PC-3 (cell line): ENCODE measurements at regions not wholly inside any gene's neighbourhood (a gene's known extent, or its start where the extent isn't known, plus 50 kb on each side); places are given as distances from the start of the nearest gene placed in this dataset.
A peak's percentile ranks its signal among the peaks of the same experiment; 100 is the strongest.

Source experiments
- ATAC-seq: fragments of 200-7000 bp; cut with Tn5 transposase; 2 replicates; pipeline ENCODE4 v1.9.1; 2020; ENCODE audit warnings: mild to moderate bottlenecking, moderate library complexity
- BruUV-seq: library from RNA; stranded (reverse); fragments of 400-500 nt; replicated peaks from 2 replicates; lab custom pipeline; 2021; lab: Mats Ljungman, UMichigan
- CTCF ChIA-PET: fragments of 300-600 bp; sonication (Branson Sonifier 250); formaldehyde crosslinking; loops from one replicate; lab custom pipeline; 2022; ENCODE audit warnings: antibody characterized with exemption; lab: Charles Lee
- POLR2A ChIA-PET: fragments of 300-600 bp; sonication (Branson Sonifier 250); formaldehyde crosslinking; loops from one replicate; lab custom pipeline; 2022; ENCODE audit warnings: antibody characterized with exemption; ENCODE audit not compliant: unreplicated experiment; lab: Charles Lee
- DNase-seq: peaks from one replicate; pipeline ENCODE4 v3.0.0-alpha.2; 2015
- H2AFZ ChIP-seq: fragments of 300-600 bp; sonication (generic); 2 replicates; pipeline ENCODE4 v1.6.0; 2016; ENCODE audit warnings: antibody characterized with exemption, low read length
- H3F3A ChIP-seq: fragments of 300-600 bp; sonication (generic); one replicate; pipeline ENCODE4 v1.6.0; 2017; ENCODE audit warnings: antibody characterized with exemption, low read length, control low read depth, mild to moderate bottlenecking; ENCODE audit not compliant: unreplicated experiment
- H3K27ac ChIP-seq: fragments of 300-600 bp; sonication (generic); 2 replicates; pipeline ENCODE4 v1.5.1; 2016; ENCODE audit warnings: mild to moderate bottlenecking, low read length
- H3K27me3 ChIP-seq: fragments of 300-600 bp; sonication (generic); 2 replicates; pipeline ENCODE4 v1.6.1; 2016; ENCODE audit warnings: low read length, mixed read lengths
- H3K36me3 ChIP-seq: fragments of 300-600 bp; sonication (generic); 2 replicates; pipeline ENCODE4 v1.6.1; 2016; ENCODE audit warnings: low read depth, mixed run types, low read length, mixed read lengths
- H3K4me1 ChIP-seq: fragments of 300-600 bp; sonication (generic); 2 replicates; pipeline ENCODE4 v1.5.1; 2016; ENCODE audit warnings: low read length; ENCODE audit not compliant: insufficient read depth
- H3K4me2 ChIP-seq: fragments of 300-600 bp; sonication (generic); 2 replicates; pipeline ENCODE4 v1.6.0; 2016; ENCODE audit warnings: low read length
- H3K4me3 ChIP-seq: fragments of 300-600 bp; sonication (generic); 2 replicates; pipeline ENCODE4 v1.5.1; 2016; ENCODE audit warnings: mild to moderate bottlenecking, low read length, mixed read lengths
- H3K79me2 ChIP-seq: fragments of 300-600 bp; sonication (generic); 2 replicates; pipeline ENCODE4 v1.6.1; 2017; ENCODE audit warnings: low read length, mixed read lengths
- H3K9ac ChIP-seq: fragments of 300-600 bp; sonication (generic); 2 replicates; pipeline ENCODE4 v1.6.0; 2016; ENCODE audit warnings: mild to moderate bottlenecking, low read length
- H3K9me2 ChIP-seq: fragments of 300-600 bp; sonication (generic); replicated peaks from 2 replicates; pipeline ENCODE4 v1.6.1; 2016; ENCODE audit warnings: mixed run types, low read length, mixed read lengths
- H3K9me3 ChIP-seq: fragments of 300-600 bp; sonication (generic); 2 replicates; pipeline ENCODE4 v1.6.1; 2016; ENCODE audit warnings: low read length, mixed read lengths
- H4K20me1 ChIP-seq: fragments of 300-600 bp; sonication (generic); 2 replicates; pipeline ENCODE4 v1.6.1; 2016; ENCODE audit warnings: low read length, mixed read lengths
- EZH2 ChIP-seq: fragments of 300-600 bp; sonication (generic); IDR thresholded peaks from one replicate; pipeline ENCODE4 v1.6.1; 2017; ENCODE audit warnings: antibody characterized with exemption, mild to moderate bottlenecking, low read length; ENCODE audit not compliant: unreplicated experiment
- EZH2phosphoT487 ChIP-seq: fragments of 300-600 bp; sonication (generic); IDR thresholded peaks from 2 replicates; pipeline ENCODE4 v1.6.1; 2018; ENCODE audit warnings: mild to moderate bottlenecking, antibody characterized with exemption, low read length, borderline replicate concordance
- intact Hi-C: fragments of 100-400 bp; cut with micrococcal nuclease; formaldehyde crosslinking; loops from 2 replicates; pipeline ENCODE4 v1.9.0; 2023
- TF ChIP-seq, protein P1 (sequence below): fragments of 300-600 bp; sonication (generic); conservative IDR thresholded peaks from 2 replicates; pipeline ENCODE4 v1.5.1; 2017; ENCODE audit warnings: antibody characterized with exemption, low read depth, mild to moderate bottlenecking, low read length

GRCh38 chr10:117617086-117617485 is 74.5 kb downstream of the EMX2 start:
- H4K20me1 ChIP-seq: no peaks in the 10 kb centered on the region
- no peak overlapping the region for H3K4me2 ChIP-seq
- no peaks in the 10 kb centered on the region for H3F3A ChIP-seq
- H3K9me2 ChIP-seq: no peaks in the 10 kb centered on the region
- H3K36me3 ChIP-seq: no peaks in the 10 kb centered on the region
- TF ChIP-seq EZH2phosphoT487 (no peak), EZH2 (no peak)
- TF ChIP-seq, protein P1, sequence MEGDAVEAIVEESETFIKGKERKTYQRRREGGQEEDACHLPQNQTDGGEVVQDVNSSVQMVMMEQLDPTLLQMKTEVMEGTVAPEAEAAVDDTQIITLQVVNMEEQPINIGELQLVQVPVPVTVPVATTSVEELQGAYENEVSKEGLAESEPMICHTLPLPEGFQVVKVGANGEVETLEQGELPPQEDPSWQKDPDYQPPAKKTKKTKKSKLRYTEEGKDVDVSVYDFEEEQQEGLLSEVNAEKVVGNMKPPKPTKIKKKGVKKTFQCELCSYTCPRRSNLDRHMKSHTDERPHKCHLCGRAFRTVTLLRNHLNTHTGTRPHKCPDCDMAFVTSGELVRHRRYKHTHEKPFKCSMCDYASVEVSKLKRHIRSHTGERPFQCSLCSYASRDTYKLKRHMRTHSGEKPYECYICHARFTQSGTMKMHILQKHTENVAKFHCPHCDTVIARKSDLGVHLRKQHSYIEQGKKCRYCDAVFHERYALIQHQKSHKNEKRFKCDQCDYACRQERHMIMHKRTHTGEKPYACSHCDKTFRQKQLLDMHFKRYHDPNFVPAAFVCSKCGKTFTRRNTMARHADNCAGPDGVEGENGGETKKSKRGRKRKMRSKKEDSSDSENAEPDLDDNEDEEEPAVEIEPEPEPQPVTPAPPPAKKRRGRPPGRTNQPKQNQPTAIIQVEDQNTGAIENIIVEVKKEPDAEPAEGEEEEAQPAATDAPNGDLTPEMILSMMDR: no peak
- intact Hi-C loops: no loop called here
- DNase-seq (peak; percentile 15), ATAC-seq (no peak)
- POLR2A ChIA-PET: no interaction called here
- no peak overlapping the region for H3K9ac ChIP-seq
- H3K27me3 ChIP-seq: peaks cover 9% of the 10 kb centered on the region
- BruUV-seq: no TSS peak
- no peaks in the 10 kb centered on the region for H3K79me2 ChIP-seq
- H2AFZ ChIP-seq: no peak overlapping the region
- H3K4me3 ChIP-seq: no peak overlapping the region
- H3K4me1 ChIP-seq: no peaks in the 10 kb centered on the region
- no peak overlapping the region for H3K27ac ChIP-seq
- H3K9me3 ChIP-seq: no peaks in the 10 kb centered on the region
- CTCF ChIA-PET: no interaction called here

- CTCF ChIA-PET: no interaction called here
Measured at GRCh38 chr10:117617659-117618058, 75.1 kb downstream of the EMX2 start.

GRCh38 chr10:117619223-117619622 is 76.7 kb downstream of the EMX2 start:
- no peak for ATAC-seq
- POLR2A ChIA-PET: no interaction called here
- H3K4me2 ChIP-seq: no peak overlapping the region
- no peaks in the 10 kb centered on the region for H3K9me2 ChIP-seq
- H4K20me1 ChIP-seq: no peaks in the 10 kb centered on the region
- H3K36me3 ChIP-seq: no peaks in the 10 kb centered on the region
- TF ChIP-seq EZH2phosphoT487: no peak
- TF ChIP-seq EZH2: no peak
- TF ChIP-seq, protein P1: no peak
- no peak overlapping the region for H3K9ac ChIP-seq
- no TSS peak for BruUV-seq
- intact Hi-C loops: no loop called here
- no peaks in the 10 kb centered on the region for H3F3A ChIP-seq
- no peak overlapping the region for H3K4me3 ChIP-seq
- H3K27me3 ChIP-seq: peaks cover 20% of the 10 kb centered on the region
- CTCF ChIA-PET: no interaction called here
- H3K27ac ChIP-seq: no peak overlapping the region
- H2AFZ ChIP-seq: no peak overlapping the region
- no peaks in the 10 kb centered on the region for H3K79me2 ChIP-seq
- no peaks in the 10 kb centered on the region for H3K4me1 ChIP-seq
- no peak for DNase-seq
- H3K9me3 ChIP-seq: no peaks in the 10 kb centered on the region

More at GRCh38 chr10:117617659-117618058, 75.1 kb downstream of the EMX2 start:
- no peaks in the 10 kb centered on the region for H3K36me3 ChIP-seq
- DNase-seq: no peak
- H3K4me2 ChIP-seq: no peak overlapping the region
- no peak overlapping the region for H2AFZ ChIP-seq
- H3K9me2 ChIP-seq: no peaks in the 10 kb centered on the region
- no peaks in the 10 kb centered on the region for H3F3A ChIP-seq
- no peaks in the 10 kb centered on the region for H3K79me2 ChIP-seq
- intact Hi-C loops: no loop called here
- no peak overlapping the region for H3K9ac ChIP-seq
- no TSS peak for BruUV-seq
- H3K4me1 ChIP-seq: no peaks in the 10 kb centered on the region
- H3K27ac ChIP-seq: no peak overlapping the region
- ATAC-seq: no peak
- POLR2A ChIA-PET: no interaction called here
- peaks cover 15% of the 10 kb centered on the region for H3K27me3 ChIP-seq
- H4K20me1 ChIP-seq: no peaks in the 10 kb centered on the region
- no peak overlapping the region for H3K4me3 ChIP-seq
- no peaks in the 10 kb centered on the region for H3K9me3 ChIP-seq
- TF ChIP-seq EZH2: no peak
- TF ChIP-seq, protein P1: no peak
- TF ChIP-seq EZH2phosphoT487: no peak
